Lung (tissue), 11 donors: ENCODE measurements at regions not wholly inside any gene's neighbourhood (a gene's known extent, or its start where the extent isn't known, plus 50 kb on each side); places are given as distances from the start of the nearest gene placed in this dataset.

Experiments
- ATAC-seq: fragments of 200-7000 bp; cut with Tn5 transposase; one replicate; pipeline ENCODE4 v1.9.1; 2020; ENCODE audit warnings: moderate number of reproducible peaks; ENCODE audit not compliant: insufficient read depth, low FRiP score
- DNase-seq, 3 donors: peaks; one replicate each; pipeline ENCODE4 v3.0.0-alpha.2; 2013 to 2017
- H3K27ac ChIP-seq, 2 donors: one replicate each; pipeline ENCODE4 v1.5.1; 2013; ENCODE audit warnings: mild to moderate bottlenecking in 2 of 2, moderate library complexity in 2 of 2, control low read depth in 1 of 2, inconsistent platforms in 1 of 2, low read depth in 1 of 2, low read length in 1 of 2
- H3K27me3 ChIP-seq, 3 donors: one replicate each; pipeline ENCODE4 v1.5.1; 2013; ENCODE audit warnings: low read length in 2 of 3; ENCODE audit not compliant: control insufficient read depth in 3 of 3, insufficient read depth in 3 of 3
- H3K36me3 ChIP-seq, 4 donors: one replicate each; pipeline ENCODE4 v1.5.1; 2013; ENCODE audit warnings: low read length in 4 of 4, mild to moderate bottlenecking in 1 of 4, moderate library complexity in 1 of 4; ENCODE audit not compliant: control insufficient read depth in 4 of 4, insufficient read depth in 4 of 4
- H3K4me1 ChIP-seq, 5 donors: one replicate each; pipeline ENCODE4 v1.5.1; 2013; ENCODE audit warnings: low read length in 5 of 5, mild to moderate bottlenecking in 2 of 5, moderate library complexity in 1 of 5; ENCODE audit not compliant: control insufficient read depth in 5 of 5, insufficient read depth in 5 of 5
- H3K4me3 ChIP-seq: one replicate; pipeline ENCODE4 v1.5.1; 2013; ENCODE audit warnings: mild to moderate bottlenecking, control low read depth, moderate library complexity
- H3K9ac ChIP-seq, 2 donors: one replicate each; pipeline ENCODE4 v1.5.1; 2013; ENCODE audit warnings: low read length in 2 of 2, control low read depth in 1 of 2; ENCODE audit not compliant: insufficient read depth in 1 of 2
- H3K9me3 ChIP-seq, 4 donors: one replicate each; pipeline ENCODE4 v1.5.1; 2013; ENCODE audit warnings: low read length in 3 of 4, mild to moderate bottlenecking in 1 of 4, moderate library complexity in 1 of 4; ENCODE audit not compliant: control insufficient read depth in 4 of 4, insufficient read depth in 3 of 4
- WGBS, 2 donors: extraction: QIAGEN DNeasy Blood & Tissue Kit; methylation state at CpG; one replicate each; pipeline ENCODE4 v1.1.7; 2013; 5-methylcytosine and 5-hydroxymethylcytosine counted together
- TF ChIP-seq, protein P1 (sequence below): IDR thresholded peaks from 2 replicates; pipeline ENCODE4 v1.5.1; 2012; ENCODE audit warnings: mild to moderate bottlenecking; ENCODE audit errors: control extremely low read depth, extremely low read depth
- donor health status: control.
- donor health status: control.
- donor health status: Bipolar disorder and iron deficiency.
- donor health status: healthy.
- donor health status: DM: yes; HTN: yes; CAD: no.

DNA sequence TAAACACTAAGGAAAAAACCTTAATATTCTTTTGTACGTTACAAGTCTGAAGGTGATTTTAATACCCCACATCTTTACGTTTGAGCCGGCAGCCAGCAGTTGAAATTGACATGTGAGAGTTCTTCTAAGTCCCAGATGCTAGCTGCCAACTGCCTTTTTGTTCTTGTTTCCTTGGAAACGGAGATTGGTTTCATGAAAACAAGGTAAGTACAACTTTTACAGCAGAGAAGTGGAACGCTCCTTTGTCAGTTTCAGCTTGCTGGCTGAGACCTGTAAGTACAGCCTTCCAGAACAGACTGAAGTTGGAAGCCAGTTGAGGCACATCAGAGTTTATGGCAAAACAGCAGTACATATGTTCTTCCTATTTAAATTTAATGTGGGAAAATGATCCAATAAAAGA lies 1018.4 kb upstream of the ARRDC3 start:
- DNase-seq: peak in 2 of 3 donors; percentile 29 to 46
- no peak for ATAC-seq
- Histone ChIP-seq H3K4me1 (no peaks in the 10 kb centered on the region), H3K4me3 (no peak overlapping the region), H3K36me3 (no peaks in the 10 kb centered on the region), H3K27ac (no peak overlapping the region), H3K9me3 (no peaks in the 10 kb centered on the region), H3K9ac (no peak overlapping the region), H3K27me3 (no peaks in the 10 kb centered on the region)
- TF ChIP-seq, protein P1, sequence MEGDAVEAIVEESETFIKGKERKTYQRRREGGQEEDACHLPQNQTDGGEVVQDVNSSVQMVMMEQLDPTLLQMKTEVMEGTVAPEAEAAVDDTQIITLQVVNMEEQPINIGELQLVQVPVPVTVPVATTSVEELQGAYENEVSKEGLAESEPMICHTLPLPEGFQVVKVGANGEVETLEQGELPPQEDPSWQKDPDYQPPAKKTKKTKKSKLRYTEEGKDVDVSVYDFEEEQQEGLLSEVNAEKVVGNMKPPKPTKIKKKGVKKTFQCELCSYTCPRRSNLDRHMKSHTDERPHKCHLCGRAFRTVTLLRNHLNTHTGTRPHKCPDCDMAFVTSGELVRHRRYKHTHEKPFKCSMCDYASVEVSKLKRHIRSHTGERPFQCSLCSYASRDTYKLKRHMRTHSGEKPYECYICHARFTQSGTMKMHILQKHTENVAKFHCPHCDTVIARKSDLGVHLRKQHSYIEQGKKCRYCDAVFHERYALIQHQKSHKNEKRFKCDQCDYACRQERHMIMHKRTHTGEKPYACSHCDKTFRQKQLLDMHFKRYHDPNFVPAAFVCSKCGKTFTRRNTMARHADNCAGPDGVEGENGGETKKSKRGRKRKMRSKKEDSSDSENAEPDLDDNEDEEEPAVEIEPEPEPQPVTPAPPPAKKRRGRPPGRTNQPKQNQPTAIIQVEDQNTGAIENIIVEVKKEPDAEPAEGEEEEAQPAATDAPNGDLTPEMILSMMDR: no peak
- 62 to 71% methylated on average over 5 of the region's 5 CpGs for WGBS, 2 donors

DNA sequence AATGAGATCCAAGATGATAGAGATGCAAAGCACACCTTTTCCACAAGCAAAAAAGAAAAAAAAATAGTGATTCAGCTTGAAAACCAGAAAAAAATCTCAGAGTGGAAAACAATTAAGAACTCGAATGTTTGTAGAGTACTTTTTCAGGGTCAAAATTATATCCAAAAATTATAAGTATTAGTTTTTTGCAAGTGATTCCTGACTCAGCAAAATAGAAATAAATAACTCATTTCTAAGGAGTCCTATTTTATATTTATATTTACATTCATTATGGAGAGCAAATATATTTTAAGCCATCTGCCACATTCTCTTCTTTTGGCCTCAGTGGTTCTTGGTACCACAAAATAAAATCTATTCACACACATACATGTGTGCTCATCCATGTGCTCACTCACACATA lies 1011.8 kb upstream of the ARRDC3 start:
- 90 to 91% methylated on average over 1 of the region's 1 CpG for WGBS, 2 donors
- TF ChIP-seq, protein P1: no peak
- H3K27ac ChIP-seq: no peak overlapping the region
- H3K4me3 ChIP-seq: no peak overlapping the region
- no peaks in the 10 kb centered on the region for H3K27me3 ChIP-seq
- ATAC-seq: no peak
- H3K9ac ChIP-seq: no peak overlapping the region
- no peaks in the 10 kb centered on the region for H3K4me1 ChIP-seq
- no peaks in the 10 kb centered on the region for H3K36me3 ChIP-seq
- no peaks in the 10 kb centered on the region for H3K9me3 ChIP-seq
- no peak for DNase-seq

DNA sequence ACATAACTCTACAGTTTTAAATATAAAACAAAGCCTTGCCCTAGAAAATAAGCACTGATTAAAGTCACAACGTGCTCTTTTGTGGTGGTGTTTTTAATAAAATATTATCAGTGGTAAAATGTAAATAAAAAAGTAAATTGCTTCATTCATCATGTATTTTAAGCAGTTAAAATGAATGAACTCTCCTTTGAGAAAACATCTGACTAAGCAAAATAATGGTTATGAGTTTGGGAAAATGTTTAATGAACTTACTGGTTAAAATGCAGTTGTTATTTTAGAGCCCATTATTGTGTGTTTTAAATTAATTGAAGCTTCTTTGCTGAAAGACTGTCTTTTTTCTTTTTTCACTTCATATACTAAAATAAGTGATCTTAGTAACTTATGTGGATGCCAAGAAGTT lies 1007.5 kb upstream of the ARRDC3 start:
- Histone ChIP-seq H3K36me3 (no peaks in the 10 kb centered on the region), H3K9me3 (no peaks in the 10 kb centered on the region), H3K9ac (no peak overlapping the region), H3K27ac (no peak overlapping the region), H3K27me3 (no peaks in the 10 kb centered on the region), H3K4me3 (no peak overlapping the region), H3K4me1 (no peaks in the 10 kb centered on the region)
- TF ChIP-seq, protein P1: no peak
- no peak for DNase-seq
- no peak for ATAC-seq
- 43 to 50% methylated on average over 1 of the region's 1 CpG for WGBS, 2 donors

DNA sequence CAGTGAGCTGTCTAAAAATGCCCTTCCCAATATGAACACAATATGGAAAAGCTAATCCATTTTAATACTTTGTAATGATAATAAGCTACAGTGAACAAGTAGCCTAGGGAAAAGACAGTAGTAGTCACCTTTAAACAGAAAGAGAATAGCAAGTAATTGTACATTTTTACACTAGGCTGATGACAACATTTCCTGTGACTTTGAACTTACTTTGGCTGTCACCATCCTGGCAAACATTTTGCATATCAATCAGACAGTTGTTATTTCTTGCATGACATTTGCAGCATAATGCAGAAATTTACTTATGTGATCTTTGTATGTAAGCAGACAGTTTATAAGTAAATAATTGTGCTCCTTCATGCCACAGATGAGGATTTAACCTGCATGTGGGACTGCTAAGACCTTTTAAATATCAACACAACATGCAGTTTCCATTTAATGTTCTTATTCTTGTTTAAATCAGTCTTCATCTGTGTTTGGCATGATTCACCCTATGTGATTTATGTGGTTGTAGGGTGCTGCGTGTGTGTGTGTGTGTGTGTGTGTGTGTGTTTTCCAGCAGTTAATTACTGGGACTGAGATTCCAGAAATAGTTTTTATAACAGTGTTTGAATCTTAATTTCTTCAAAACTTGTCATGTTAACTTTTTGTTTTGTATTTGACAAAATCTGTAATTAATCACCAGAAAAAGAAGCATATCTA lies 997.1 kb upstream of the ARRDC3 start:
- Histone ChIP-seq H3K27me3 (no peaks in the 10 kb centered on the region), H3K27ac (no peak overlapping the region), H3K4me3 (no peak overlapping the region), H3K36me3 (no peaks in the 10 kb centered on the region), H3K9me3 (peaks cover 0 to under 1% (median 0%) of the 10 kb centered on the region in 4 donors), H3K4me1 (peaks cover 0 to 12% (median 5%) of the 10 kb centered on the region in 5 donors), H3K9ac (no peak overlapping the region)
- peak in 2 of 3 donors; percentile 31 to 33 for DNase-seq
- 45 to 57% methylated on average over 1 of the region's 1 CpG for WGBS, 2 donors
- no peak for ATAC-seq
- TF ChIP-seq, protein P1: no peak
